HFFc6 (cell line): ENCODE measurements at regions not wholly inside any gene's neighbourhood (a gene's known extent, or its start where the extent isn't known, plus 50 kb on each side); places are given as distances from the start of the nearest gene placed in this dataset.

Experiments
- DNase-seq: peaks from one replicate; pipeline ENCODE4 v3.0.0-alpha.2; 2018
- H3K27ac Mint-ChIP-seq: 2 replicates; pipeline ENCODE4 v1.8.0; 2020; ENCODE audit warnings: mild to moderate bottlenecking, mixed read lengths
- H3K27me3 Mint-ChIP-seq: 2 replicates; pipeline ENCODE4 v1.8.0; 2021; ENCODE audit warnings: mild to moderate bottlenecking, moderate library complexity, mixed read lengths; ENCODE audit not compliant: insufficient read depth
- H3K36me3 Mint-ChIP-seq: 2 replicates; pipeline ENCODE4 v1.8.0; 2021; ENCODE audit warnings: low read depth, mixed read lengths
- H3K4me1 Mint-ChIP-seq: 2 replicates; pipeline ENCODE4 v1.8.0; 2020; ENCODE audit warnings: low read depth, mixed read lengths
- H3K4me3 Mint-ChIP-seq: 2 replicates; pipeline ENCODE4 v1.8.0; 2020; ENCODE audit warnings: mild to moderate bottlenecking, moderate library complexity, mixed read lengths
- H3K9me3 Mint-ChIP-seq: 2 replicates; pipeline ENCODE4 v1.8.0; 2020; ENCODE audit warnings: mild to moderate bottlenecking, mixed read lengths
- CTCF ChIP-seq: fragments of 200-600 bp; sonication (generic); IDR thresholded peaks from 2 replicates; pipeline ENCODE4 v1.5.0; 2021; ENCODE audit warnings: antibody characterized with exemption, mild to moderate bottlenecking

- H3K4me3 Mint-ChIP-seq: no peak overlapping the region
- no peak for DNase-seq
- H3K27ac Mint-ChIP-seq: no peak overlapping the region
- H3K4me1 Mint-ChIP-seq: no peaks in the 10 kb centered on the region
- H3K27me3 Mint-ChIP-seq: peaks cover 26% of the 10 kb centered on the region
- no peaks in the 10 kb centered on the region for H3K9me3 Mint-ChIP-seq
- H3K36me3 Mint-ChIP-seq: no peaks in the 10 kb centered on the region
- no peak for TF ChIP-seq CTCF
Measured at GRCh38 chr10:78910021-78910420, 158.7 kb upstream of the ZMIZ1 start.

- H3K27ac Mint-ChIP-seq: no peak overlapping the region
- H3K4me3 Mint-ChIP-seq: no peak overlapping the region
- H3K9me3 Mint-ChIP-seq: no peaks in the 10 kb centered on the region
Measured at GRCh38 chr10:78910476-78910875, 158.3 kb upstream of the ZMIZ1 start.

GRCh38 chr10:78910886-78911285 lies 157.9 kb upstream of the ZMIZ1 start:
- DNase-seq: no peak
- Mint-ChIP-seq H3K27me3 (peaks cover 26% of the 10 kb centered on the region), H3K4me1 (no peaks in the 10 kb centered on the region), H3K9me3 (no peaks in the 10 kb centered on the region), H3K36me3 (no peaks in the 10 kb centered on the region), H3K27ac (no peak overlapping the region), H3K4me3 (no peak overlapping the region)
- TF ChIP-seq CTCF: no peak

More at GRCh38 chr10:78910476-78910875, 158.3 kb upstream of the ZMIZ1 start:
- no peak for DNase-seq
- Mint-ChIP-seq H3K27me3 (peaks cover 26% of the 10 kb centered on the region), H3K36me3 (no peaks in the 10 kb centered on the region), H3K4me1 (no peaks in the 10 kb centered on the region)
- no peak for TF ChIP-seq CTCF

GRCh38 chr10:78911533-78912340 lies 157.0 kb upstream of the ZMIZ1 start:
- H3K9me3 Mint-ChIP-seq: no peaks in the 10 kb centered on the region
- H3K27me3 Mint-ChIP-seq: peaks cover 31% of the 10 kb centered on the region
- no peak for TF ChIP-seq CTCF
- H3K4me3 Mint-ChIP-seq: no peak overlapping the region
- no peaks in the 10 kb centered on the region for H3K36me3 Mint-ChIP-seq
- no peak for DNase-seq
- H3K27ac Mint-ChIP-seq: no peak overlapping the region
- H3K4me1 Mint-ChIP-seq: no peaks in the 10 kb centered on the region

- Mint-ChIP-seq H3K4me3 (no peak overlapping the region), H3K36me3 (no peaks in the 10 kb centered on the region), H3K4me1 (no peaks in the 10 kb centered on the region), H3K27ac (no peak overlapping the region), H3K27me3 (peaks cover 30% of the 10 kb centered on the region), H3K9me3 (no peaks in the 10 kb centered on the region)
- no peak for DNase-seq
- no peak for TF ChIP-seq CTCF
Measured at GRCh38 chr10:78912361-78913218, 156.2 kb upstream of the ZMIZ1 start.
